GM06990 (cell line): ENCODE measurements at regions not wholly inside any gene's neighbourhood (a gene's known extent, or its start where the extent isn't known, plus 50 kb on each side); places are given as distances from the start of the nearest gene placed in this dataset.
"Not testable (repeated sequence)": the region's sequence is repeated elsewhere in the genome, so short reads cannot be mapped to it uniquely, and the experiment has no call there.

Experiments used
- DNase-seq: peaks from one replicate; pipeline ENCODE4 v3.0.0-alpha.2; 2011; ENCODE audit not compliant: insufficient read length; ENCODE audit errors: extremely low read depth
- H3K27me3 ChIP-seq: replicated peaks from 2 replicates; pipeline ENCODE4 v1.6.0; 2011; ENCODE audit warnings: low read length; ENCODE audit not compliant: control insufficient read depth, insufficient read depth
- H3K36me3 ChIP-seq: 2 replicates; pipeline ENCODE4 v1.5.1; 2011; ENCODE audit warnings: low read length; ENCODE audit not compliant: control insufficient read depth, insufficient read depth
- H3K4me3 ChIP-seq: replicated peaks from 2 replicates; pipeline ENCODE4 v1.5.1; 2011; ENCODE audit warnings: low read depth, mild to moderate bottlenecking, control low read depth, low read length
- TF ChIP-seq, protein P1 (sequence below): IDR thresholded peaks from 2 replicates; pipeline ENCODE4 v1.5.1; 2011; ENCODE audit warnings: low read length, control low read depth, mild to moderate bottlenecking, inconsistent platforms; ENCODE audit not compliant: insufficient read depth, poor library complexity, severe bottlenecking

DNA sequence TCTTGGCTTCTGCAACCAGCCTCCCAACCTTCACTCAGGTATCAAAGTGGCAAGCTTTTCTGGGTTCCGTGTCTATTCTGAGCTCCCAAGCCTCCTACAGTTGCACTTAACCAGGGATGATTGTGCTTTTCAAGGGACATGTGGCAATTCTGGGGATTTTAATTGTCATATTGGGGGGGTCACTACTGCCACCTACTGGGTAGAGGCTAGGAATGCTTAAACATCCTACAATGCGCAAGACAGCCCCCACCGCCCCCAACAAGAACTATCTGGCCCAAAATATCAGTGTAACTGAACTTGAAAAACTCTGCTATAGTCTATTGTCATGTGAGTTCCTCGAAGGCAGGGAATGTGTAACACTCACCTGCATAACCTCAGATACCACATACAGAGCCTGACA, 129.3 kb upstream of the RRN3 start:
- H3K27me3 ChIP-seq, H3K4me3 ChIP-seq, H3K36me3 ChIP-seq, DNase-seq: not testable (repeated sequence)

DNA sequence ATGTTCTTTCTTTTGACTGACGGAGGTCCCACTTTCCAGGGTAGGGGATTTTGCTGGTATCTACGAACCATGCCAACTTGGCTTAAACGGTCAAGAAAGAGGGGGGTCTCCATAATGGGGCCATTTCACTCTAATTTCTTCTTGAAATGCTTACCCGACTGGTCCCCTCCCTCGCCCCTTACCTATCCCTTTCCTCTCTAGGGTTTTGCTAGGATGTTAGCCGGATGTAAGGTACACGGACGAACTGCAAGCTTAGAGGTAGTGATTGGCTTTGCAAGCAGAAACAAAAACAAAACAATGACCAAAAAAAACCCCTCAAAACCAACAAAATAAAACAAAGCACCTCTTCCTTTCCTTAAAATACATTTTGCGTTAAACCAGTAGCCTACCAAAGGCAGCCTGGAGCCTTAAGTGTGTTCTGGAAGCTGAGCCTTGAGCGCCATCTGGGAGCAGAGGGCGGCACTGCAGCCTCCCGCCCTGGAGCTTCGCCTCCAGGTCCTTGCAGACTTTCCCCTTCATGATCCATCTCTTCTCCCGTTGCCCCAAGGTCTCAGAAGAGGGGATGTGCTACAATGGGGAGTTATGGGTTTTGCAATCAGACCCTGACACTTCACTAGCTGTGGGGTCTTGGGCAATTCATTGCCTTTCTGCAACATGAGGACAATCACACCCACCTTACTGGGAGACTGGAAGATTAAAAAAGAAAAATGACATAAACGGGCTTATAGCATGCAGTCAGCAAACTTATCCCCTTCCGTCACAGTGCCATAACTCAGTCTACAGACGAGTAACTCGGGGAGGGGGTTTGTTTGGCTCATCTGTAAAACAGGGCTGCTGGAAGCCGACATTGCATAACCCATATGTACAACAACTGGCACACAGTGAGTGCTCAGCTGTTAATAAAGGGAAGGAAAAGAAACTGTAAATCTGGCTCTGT, 125.9 kb upstream of the RRN3 start:
- not testable (repeated sequence) for DNase-seq, H3K27me3 ChIP-seq, H3K36me3 ChIP-seq, H3K4me3 ChIP-seq
- TF ChIP-seq, protein P1, sequence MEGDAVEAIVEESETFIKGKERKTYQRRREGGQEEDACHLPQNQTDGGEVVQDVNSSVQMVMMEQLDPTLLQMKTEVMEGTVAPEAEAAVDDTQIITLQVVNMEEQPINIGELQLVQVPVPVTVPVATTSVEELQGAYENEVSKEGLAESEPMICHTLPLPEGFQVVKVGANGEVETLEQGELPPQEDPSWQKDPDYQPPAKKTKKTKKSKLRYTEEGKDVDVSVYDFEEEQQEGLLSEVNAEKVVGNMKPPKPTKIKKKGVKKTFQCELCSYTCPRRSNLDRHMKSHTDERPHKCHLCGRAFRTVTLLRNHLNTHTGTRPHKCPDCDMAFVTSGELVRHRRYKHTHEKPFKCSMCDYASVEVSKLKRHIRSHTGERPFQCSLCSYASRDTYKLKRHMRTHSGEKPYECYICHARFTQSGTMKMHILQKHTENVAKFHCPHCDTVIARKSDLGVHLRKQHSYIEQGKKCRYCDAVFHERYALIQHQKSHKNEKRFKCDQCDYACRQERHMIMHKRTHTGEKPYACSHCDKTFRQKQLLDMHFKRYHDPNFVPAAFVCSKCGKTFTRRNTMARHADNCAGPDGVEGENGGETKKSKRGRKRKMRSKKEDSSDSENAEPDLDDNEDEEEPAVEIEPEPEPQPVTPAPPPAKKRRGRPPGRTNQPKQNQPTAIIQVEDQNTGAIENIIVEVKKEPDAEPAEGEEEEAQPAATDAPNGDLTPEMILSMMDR: peak; percentile 85

- not testable (repeated sequence) for H3K36me3 ChIP-seq, H3K27me3 ChIP-seq, DNase-seq, H3K4me3 ChIP-seq
Observed at GRCh38 chr16:15218856-15219500, 124.9 kb upstream of the RRN3 start.

DNA sequence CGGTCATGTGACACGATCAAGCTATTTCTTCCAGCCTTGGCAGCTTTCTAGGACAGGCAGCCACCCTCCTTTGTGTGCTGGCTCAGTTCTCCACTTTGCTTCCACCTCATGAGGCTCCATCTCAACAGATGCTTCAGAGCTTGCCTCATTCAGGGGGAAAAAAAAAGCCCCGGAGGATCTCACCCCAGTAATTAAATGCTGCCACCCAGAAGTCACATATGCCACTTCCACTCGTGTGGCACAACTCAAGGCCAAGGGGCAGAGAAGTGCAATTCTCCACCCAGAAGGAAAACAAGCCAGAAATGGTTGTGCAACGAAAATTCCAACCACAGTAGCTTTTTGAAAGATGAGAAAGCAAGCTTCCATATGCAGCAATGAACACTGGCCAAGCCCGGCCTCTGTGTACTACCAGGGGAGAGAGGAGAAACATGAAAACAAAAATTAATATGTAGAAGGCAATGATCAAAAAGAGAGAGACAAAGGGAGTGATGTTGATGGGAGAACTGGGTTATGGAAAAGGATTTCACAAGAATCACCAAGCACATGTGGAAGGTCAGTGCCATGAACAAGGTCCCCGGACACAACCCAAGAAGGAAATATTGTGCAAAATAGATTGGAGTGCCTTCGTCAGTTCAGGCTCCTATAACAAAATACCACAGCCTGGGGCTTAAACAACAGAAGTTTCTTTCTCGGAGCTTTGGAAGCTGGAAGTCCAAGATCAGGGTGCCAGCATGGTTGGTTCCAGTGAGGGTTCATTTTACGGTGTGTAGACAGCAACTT, 113.3 kb upstream of the RRN3 start:
- H3K36me3 ChIP-seq, H3K4me3 ChIP-seq, H3K27me3 ChIP-seq, DNase-seq: not testable (repeated sequence)

DNA sequence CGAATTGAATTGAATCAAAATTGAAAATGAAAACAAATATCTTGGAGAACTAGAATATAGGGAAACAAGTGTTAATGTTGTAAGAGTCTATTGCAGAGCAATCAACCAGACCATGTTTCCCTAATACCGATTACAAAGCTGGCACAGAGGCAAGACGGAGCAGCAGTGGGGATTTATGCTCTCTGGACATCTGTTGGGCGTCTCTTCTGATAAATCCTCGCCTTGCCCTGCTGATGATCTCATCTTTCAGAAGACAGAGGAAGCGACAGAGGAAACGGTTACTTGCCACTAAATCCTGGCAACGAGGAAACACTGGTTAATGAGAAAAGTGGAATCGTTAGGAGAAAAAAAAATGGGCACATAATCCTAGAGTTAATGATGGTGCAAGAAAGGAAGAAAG, 112.4 kb upstream of the RRN3 start:
- H3K36me3 ChIP-seq, DNase-seq, H3K4me3 ChIP-seq, H3K27me3 ChIP-seq: not testable (repeated sequence)

DNA sequence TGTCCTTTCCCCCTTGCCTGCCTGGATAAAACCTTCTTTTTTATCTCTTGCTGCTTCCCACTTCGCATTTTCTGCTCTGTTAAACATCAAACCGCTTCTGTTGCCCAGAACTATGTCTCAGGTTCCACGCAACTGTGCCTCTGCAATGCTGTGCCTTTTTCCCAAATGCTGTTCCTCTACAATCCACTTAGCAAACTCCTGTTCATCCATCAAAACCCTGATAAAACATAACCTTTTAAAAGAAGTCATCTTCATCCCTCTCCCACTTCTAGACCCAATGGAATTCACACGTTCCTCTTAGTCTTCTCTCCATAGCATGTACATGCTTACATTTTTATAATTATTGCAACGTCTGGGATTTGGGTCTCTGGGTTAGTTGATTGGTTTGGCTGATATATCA, 111.9 kb upstream of the RRN3 start:
- H3K4me3 ChIP-seq, H3K27me3 ChIP-seq, H3K36me3 ChIP-seq, DNase-seq: not testable (repeated sequence)

DNA sequence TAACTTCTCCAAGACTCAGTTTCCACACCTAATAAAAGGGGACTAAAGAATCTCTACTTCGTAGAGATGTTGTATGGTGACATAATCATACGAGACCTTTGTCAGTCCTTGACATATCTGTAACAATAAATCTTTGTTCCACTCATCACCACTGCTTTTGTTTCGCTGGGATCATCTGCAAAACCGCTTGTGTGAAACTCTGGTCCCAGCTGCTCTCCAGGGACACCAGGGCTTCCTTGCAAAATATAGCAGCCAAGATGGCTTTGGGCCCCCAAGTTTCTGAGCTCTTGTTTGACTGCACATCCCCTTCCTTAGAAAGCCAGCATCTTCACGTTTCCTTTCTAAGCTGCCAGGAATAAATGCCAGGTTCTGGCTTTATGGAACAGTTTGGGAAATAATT, 110.5 kb upstream of the RRN3 start:
- H3K27me3 ChIP-seq, DNase-seq, H3K4me3 ChIP-seq, H3K36me3 ChIP-seq: not testable (repeated sequence)

GRCh38 chr16:15192813-15193212, 98.7 kb upstream of the RRN3 start:
- H3K4me3 ChIP-seq, H3K36me3 ChIP-seq, DNase-seq, H3K27me3 ChIP-seq: not testable (repeated sequence)

DNA sequence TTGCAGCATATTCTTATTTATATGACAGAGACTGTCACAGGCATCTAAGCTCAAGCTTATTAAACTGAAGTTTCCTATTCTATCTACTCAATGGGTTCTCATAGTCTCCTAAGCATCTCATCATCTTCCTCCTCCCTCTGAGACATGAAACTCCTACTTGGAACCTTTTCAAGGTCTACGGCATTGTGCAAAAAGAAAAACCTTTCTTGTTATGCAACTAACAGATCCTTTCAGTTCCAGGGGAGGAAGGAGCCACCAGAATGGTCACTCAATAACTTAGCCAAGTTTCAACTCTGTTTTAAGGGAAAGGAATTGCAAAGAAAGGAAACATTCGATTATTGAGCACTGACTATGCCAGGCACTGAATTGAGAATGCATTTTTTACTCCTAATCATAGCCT, 98.1 kb upstream of the RRN3 start:
- H3K36me3 ChIP-seq, H3K4me3 ChIP-seq, DNase-seq, H3K27me3 ChIP-seq: not testable (repeated sequence)

DNA sequence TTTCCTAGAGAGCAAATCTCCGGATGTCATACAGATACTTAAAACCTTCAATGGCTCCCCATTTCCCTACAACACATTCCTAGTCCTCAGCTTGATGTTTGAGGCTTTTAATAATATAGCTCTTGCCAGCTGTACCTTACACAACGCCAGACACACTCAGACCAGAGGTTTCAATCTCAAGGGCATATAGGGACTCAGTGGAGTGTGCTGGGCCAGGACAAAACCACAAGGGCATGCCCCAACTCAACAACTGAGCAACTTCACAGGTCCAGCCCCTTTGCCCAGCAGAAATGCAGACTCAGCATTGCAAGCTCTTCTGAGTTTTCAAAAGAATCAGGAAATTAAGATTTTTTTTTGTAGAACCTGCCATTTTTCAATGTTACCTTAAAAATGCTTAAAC, 95.4 kb upstream of the RRN3 start:
- H3K36me3 ChIP-seq, H3K4me3 ChIP-seq, DNase-seq, H3K27me3 ChIP-seq: not testable (repeated sequence)
